ENCODE measurements at regions not wholly inside any gene's neighbourhood (a gene's known extent, or its start where the extent isn't known, plus 50 kb on each side); places are given as distances from the start of the nearest gene placed in this dataset.

GRCh38 chr3:153437666-153438065 lies 275.6 kb downstream of the RAP2B start:
- TF ChIP-seq CTCF (IDR thresholded peaks at IDR 0.05) (no peak), POLR2A (IDR thresholded peaks at IDR 0.05) (no peak)

All from body of pancreas (tissue), 4 donors.